CD8-positive, alpha-beta memory T cell (primary cell): ENCODE measurements at regions not wholly inside any gene's neighbourhood (a gene's known extent, or its start where the extent isn't known, plus 50 kb on each side); places are given as distances from the start of the nearest gene placed in this dataset.
"Not testable (repeated sequence)": the region's sequence is repeated elsewhere in the genome, so short reads cannot be mapped to it uniquely, and the experiment has no call there.

Source experiments
- CTCF ChIA-PET: fragments of 350-600 bp; sonication (Branson Sonifier 250); formaldehyde crosslinking; loops from one replicate; lab custom pipeline; 2021; ENCODE audit warnings: antibody characterized with exemption; lab: Charles Lee
- POLR2A ChIA-PET: fragments of 350-600 bp; sonication (Branson Sonifier 250); formaldehyde crosslinking; loops from one replicate; lab custom pipeline; 2021; ENCODE audit warnings: antibody characterized with exemption; lab: Charles Lee
- DNase-seq, 5 donors: peaks; one replicate each; pipeline versions ENCODE4 v3.0.0 to v3.0.0-alpha.2; 2020 to 2022; ENCODE audit warnings: mixed read lengths in 1 of 5
- H3K27ac ChIP-seq: one replicate; pipeline ENCODE4 v1.7.0; 2013; ENCODE audit warnings: low read depth, mild to moderate bottlenecking, low read length, moderate library complexity
- H3K27me3 ChIP-seq: 2 replicates; pipeline ENCODE4 v1.7.0; 2013; ENCODE audit warnings: low read length, mild to moderate bottlenecking; ENCODE audit not compliant: insufficient read depth, poor library complexity, severe bottlenecking
- H3K36me3 ChIP-seq: 2 replicates; pipeline ENCODE4 v1.7.0; 2013; ENCODE audit warnings: mild to moderate bottlenecking, low read length, moderate library complexity; ENCODE audit not compliant: insufficient read depth
- H3K4me1 ChIP-seq: 2 replicates; pipeline ENCODE4 v1.7.0; 2013; ENCODE audit warnings: mild to moderate bottlenecking, low read length, moderate library complexity; ENCODE audit not compliant: insufficient read depth
- H3K4me3 ChIP-seq: 2 replicates; pipeline ENCODE4 v1.7.0; 2013; ENCODE audit warnings: mild to moderate bottlenecking, low read length
- H3K9me3 ChIP-seq: 2 replicates; pipeline ENCODE4 v1.7.0; 2013; ENCODE audit warnings: mild to moderate bottlenecking, low read length
- H3K27ac Mint-ChIP-seq, 8 donors: one replicate each; pipeline ENCODE4 v1.8.0; 2020 to 2021; ENCODE audit warnings: mixed read lengths in 8 of 8, mild to moderate bottlenecking in 6 of 8, inconsistent platforms in 3 of 8, moderate library complexity in 3 of 8
- H3K27me3 Mint-ChIP-seq, 2 donors: one replicate each; pipeline ENCODE4 v1.8.0; 2020 to 2021; ENCODE audit warnings: mixed read lengths in 2 of 2, mild to moderate bottlenecking in 1 of 2, moderate library complexity in 1 of 2
- H3K36me3 Mint-ChIP-seq, 3 donors: one replicate each; pipeline ENCODE4 v1.8.0; 2020 to 2021; ENCODE audit warnings: mixed read lengths in 3 of 3, inconsistent platforms in 1 of 3, mild to moderate bottlenecking in 1 of 3
- H3K4me1 Mint-ChIP-seq, 3 donors: one replicate each; pipeline ENCODE4 v1.8.0; 2020 to 2021; ENCODE audit warnings: mixed read lengths in 3 of 3, inconsistent platforms in 1 of 3, mild to moderate bottlenecking in 1 of 3
- H3K4me3 Mint-ChIP-seq, 7 donors: one replicate each; pipeline ENCODE4 v1.8.0; 2020 to 2021; ENCODE audit warnings: mixed read lengths in 7 of 7, mild to moderate bottlenecking in 6 of 7, moderate library complexity in 4 of 7, inconsistent platforms in 2 of 7
- H3K9me3 Mint-ChIP-seq, 5 donors: one replicate each; pipeline ENCODE4 v1.8.0; 2020 to 2022; ENCODE audit warnings: mixed read lengths in 5 of 5, mild to moderate bottlenecking in 3 of 5, moderate library complexity in 2 of 5, inconsistent platforms in 1 of 5

DNA sequence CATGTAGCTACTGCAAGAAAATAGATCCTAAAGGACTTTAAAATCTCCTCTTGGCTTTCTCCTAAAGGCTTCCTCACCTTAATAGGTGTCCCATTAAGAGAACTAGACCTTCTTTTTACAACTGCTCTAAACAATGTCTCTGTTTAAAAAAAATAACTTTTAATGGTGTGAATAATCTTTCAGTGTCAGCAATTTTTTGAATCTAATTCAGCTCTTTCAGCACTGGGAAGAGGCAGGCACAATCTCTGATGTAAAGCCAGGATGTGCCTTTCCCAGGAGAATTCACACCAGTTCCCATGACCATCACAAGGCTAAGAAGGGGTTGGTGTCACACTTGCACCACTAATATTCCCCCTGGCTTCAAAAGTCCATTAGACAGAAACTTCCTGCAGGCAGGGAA, 254.6 kb downstream of the XPNPEP1 start:
- ChIA-PET POLR2A (no interaction called here), CTCF (no interaction called here)
- H3K9me3 Mint-ChIP-seq, result peaks cover 0 to 7% (median 0%) of the 10 kb centered on the region in 5 donors
- H3K27ac Mint-ChIP-seq, result no peak overlapping the region
- no peak for DNase-seq
- no peaks in the 10 kb centered on the region for H3K4me1 Mint-ChIP-seq
- no peaks in the 10 kb centered on the region for H3K36me3 Mint-ChIP-seq
- H3K9me3 ChIP-seq, result no peaks in the 10 kb centered on the region
- H3K4me1 ChIP-seq, result no peaks in the 10 kb centered on the region
- H3K4me3 Mint-ChIP-seq, result no peak overlapping the region
- no peak overlapping the region for H3K27ac ChIP-seq
- H3K27me3 Mint-ChIP-seq, result peaks cover 4% of the 10 kb centered on the region in 2 donors
- no peaks in the 10 kb centered on the region for H3K36me3 ChIP-seq
- H3K27me3 ChIP-seq, result no peaks in the 10 kb centered on the region
- no peak overlapping the region for H3K4me3 ChIP-seq

DNA sequence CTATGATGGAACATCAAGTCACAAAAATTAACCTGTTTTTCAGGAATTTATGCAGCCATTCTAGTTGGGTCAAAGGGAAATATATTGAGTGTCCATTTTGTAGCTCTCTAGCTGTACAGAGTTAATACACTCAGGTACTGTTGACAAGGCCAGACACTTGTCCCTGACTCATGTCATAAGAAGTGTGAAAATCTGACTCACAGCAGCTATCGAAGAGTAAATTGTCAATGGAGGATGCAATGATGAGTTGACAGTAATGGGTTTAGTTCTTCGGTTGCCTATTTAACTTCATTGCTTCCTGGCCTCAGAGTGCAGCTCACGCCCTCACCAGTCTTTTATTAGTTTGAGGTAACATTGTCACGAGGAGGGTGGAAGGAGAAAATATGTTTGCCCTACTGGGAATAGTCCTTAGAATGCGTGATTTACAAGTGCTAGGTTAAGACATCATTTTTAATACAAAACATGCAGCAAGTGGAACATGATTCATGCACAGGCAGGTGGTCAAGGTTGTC, 255.1 kb downstream of the XPNPEP1 start:
- peaks cover 0 to 7% (median 0%) of the 10 kb centered on the region in 5 donors for H3K9me3 Mint-ChIP-seq
- POLR2A ChIA-PET, result no interaction called here

DNA sequence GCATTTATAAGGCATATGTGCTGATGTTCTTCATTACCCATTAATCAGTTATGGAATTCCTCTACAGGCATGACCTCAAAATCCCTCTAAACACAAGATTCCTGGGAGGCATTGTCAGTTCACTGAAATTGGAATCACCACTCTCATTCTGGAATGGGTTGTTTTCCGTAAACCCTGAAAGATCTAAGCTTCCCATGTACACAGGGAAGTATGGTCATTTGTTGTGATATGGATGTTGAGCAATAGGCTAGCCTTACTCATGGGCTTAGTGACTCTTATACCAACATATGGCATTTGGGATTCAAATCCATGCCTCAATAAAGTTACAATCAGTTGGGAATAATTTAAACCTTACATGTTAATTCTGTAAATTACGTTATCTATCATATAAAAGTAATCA, 258.0 kb downstream of the XPNPEP1 start:
- POLR2A ChIA-PET, result no interaction called here
- Mint-ChIP-seq H3K9me3 (peaks cover 0 to 8% (median 5%) of the 10 kb centered on the region in 5 donors), H3K36me3 (no peaks in the 10 kb centered on the region), H3K27me3 (peaks cover 0 to 4% of the 10 kb centered on the region in 2 donors), H3K27ac (no peak overlapping the region), H3K4me1 (no peaks in the 10 kb centered on the region), H3K4me3 (no peak overlapping the region)
- Histone ChIP-seq H3K27ac (no peak overlapping the region), H3K27me3 (no peaks in the 10 kb centered on the region), H3K4me1 (no peaks in the 10 kb centered on the region), H3K4me3 (no peak overlapping the region), H3K36me3 (no peaks in the 10 kb centered on the region), H3K9me3 (no peaks in the 10 kb centered on the region)
- CTCF ChIA-PET, result no interaction called here
- DNase-seq, result no peak

More for the DNA sequence above, 255.1 kb downstream of the XPNPEP1 start:
- H3K27ac ChIP-seq, result no peak overlapping the region
- Mint-ChIP-seq H3K4me1 (no peaks in the 10 kb centered on the region), H3K36me3 (no peaks in the 10 kb centered on the region), H3K4me3 (no peak overlapping the region), H3K27ac (no peak overlapping the region), H3K27me3 (peaks cover 4% of the 10 kb centered on the region in 2 donors)
- H3K9me3 ChIP-seq, result no peaks in the 10 kb centered on the region
- CTCF ChIA-PET, result no interaction called here
- DNase-seq, result no peak
- no peak overlapping the region for H3K4me3 ChIP-seq
- no peaks in the 10 kb centered on the region for H3K4me1 ChIP-seq
- H3K27me3 ChIP-seq, result no peaks in the 10 kb centered on the region
- no peaks in the 10 kb centered on the region for H3K36me3 ChIP-seq

DNA sequence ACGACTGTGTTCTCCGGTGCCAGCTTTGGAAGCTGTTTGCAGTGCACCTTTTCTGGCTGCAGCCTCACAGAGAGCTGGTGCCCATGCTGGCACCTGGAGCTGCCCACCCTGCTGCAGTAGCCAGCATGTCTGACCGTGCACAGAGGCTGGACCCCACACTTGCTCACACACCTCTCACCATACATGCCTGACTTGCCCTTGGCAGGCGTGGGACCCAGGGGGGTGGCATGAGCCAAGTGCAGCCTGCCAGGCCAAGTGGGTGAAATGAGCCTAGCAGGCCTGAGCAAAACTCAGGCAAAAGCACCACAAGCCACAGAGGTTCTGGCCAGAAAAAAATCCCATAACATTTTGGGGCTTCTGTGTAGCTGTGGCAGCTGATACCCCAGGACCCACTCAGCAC, 258.8 kb downstream of the XPNPEP1 start:
- H3K4me3 Mint-ChIP-seq, result no peak overlapping the region
- H3K9me3 ChIP-seq, result no peaks in the 10 kb centered on the region
- POLR2A ChIA-PET, result no interaction called here
- H3K4me1 Mint-ChIP-seq, result no peaks in the 10 kb centered on the region
- H3K4me3 ChIP-seq, result no peak overlapping the region
- no peaks in the 10 kb centered on the region for H3K4me1 ChIP-seq
- no peaks in the 10 kb centered on the region for H3K27me3 ChIP-seq
- H3K27ac ChIP-seq, result no peak overlapping the region
- no peak for DNase-seq
- H3K36me3 Mint-ChIP-seq, result no peaks in the 10 kb centered on the region
- H3K9me3 Mint-ChIP-seq, result peaks cover 0 to 14% (median 5%) of the 10 kb centered on the region in 5 donors
- CTCF ChIA-PET, result no interaction called here
- peaks cover 0 to 4% of the 10 kb centered on the region in 2 donors for H3K27me3 Mint-ChIP-seq
- no peak overlapping the region for H3K27ac Mint-ChIP-seq
- H3K36me3 ChIP-seq, result no peaks in the 10 kb centered on the region

DNA sequence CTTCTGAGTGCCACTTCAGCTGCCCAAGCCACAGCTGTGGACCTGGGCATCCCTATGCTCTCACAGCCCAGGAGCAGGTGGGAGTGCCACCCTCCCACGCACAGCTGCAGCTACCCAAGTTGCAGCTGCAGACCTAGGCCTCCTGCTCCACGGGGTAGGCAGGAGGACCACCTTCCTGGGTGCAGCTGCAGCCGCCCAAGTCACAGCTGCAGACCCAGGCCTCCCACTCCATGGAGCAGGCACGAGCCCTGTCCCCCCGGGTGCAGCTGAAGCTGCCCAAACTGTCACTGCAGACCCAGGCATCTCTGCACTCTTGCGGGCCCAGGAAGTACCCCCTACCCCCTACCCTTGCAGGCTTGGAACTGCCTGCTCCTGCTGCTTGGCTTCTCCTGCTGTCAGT, 260.2 kb downstream of the XPNPEP1 start:
- Mint-ChIP-seq H3K9me3 (peaks cover 0 to 11% (median 2%) of the 10 kb centered on the region in 5 donors), H3K4me1 (no peaks in the 10 kb centered on the region), H3K4me3 (no peak overlapping the region), H3K27me3 (peaks cover 0 to 4% of the 10 kb centered on the region in 2 donors), H3K36me3 (no peaks in the 10 kb centered on the region), H3K27ac (no peak overlapping the region)
- no peaks in the 10 kb centered on the region for H3K27me3 ChIP-seq
- CTCF ChIA-PET, result no interaction called here
- H3K27ac ChIP-seq, result no peak overlapping the region
- H3K36me3 ChIP-seq, result no peaks in the 10 kb centered on the region
- POLR2A ChIA-PET, result no interaction called here
- no peak for DNase-seq
- no peaks in the 10 kb centered on the region for H3K9me3 ChIP-seq
- no peak overlapping the region for H3K4me3 ChIP-seq
- H3K4me1 ChIP-seq, result no peaks in the 10 kb centered on the region

DNA sequence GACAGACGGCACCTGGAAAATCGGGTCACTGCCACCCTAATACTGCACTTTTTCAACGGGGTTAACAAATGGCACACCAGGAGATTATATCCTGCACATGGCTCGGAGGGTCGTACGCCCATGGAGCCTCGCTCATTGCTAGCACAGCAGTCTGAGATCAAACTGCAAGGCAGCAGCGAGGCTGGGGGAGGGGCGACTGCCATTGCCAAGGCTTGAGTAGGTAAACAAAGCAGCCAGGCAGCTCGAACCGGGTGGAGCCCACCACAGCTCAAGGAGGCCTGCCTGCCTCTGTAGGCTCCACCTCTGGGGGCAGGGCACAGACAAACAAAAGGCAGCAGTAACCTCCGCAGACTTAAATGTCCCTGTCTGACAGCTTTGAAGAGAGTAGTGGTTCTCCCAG, 270.7 kb downstream of the XPNPEP1 start:
- H3K4me1 ChIP-seq, CTCF ChIA-PET, POLR2A ChIA-PET, H3K27me3 ChIP-seq, H3K9me3 Mint-ChIP-seq, H3K4me3 Mint-ChIP-seq, DNase-seq, H3K36me3 Mint-ChIP-seq, H3K27ac ChIP-seq, H3K27me3 Mint-ChIP-seq, H3K9me3 ChIP-seq, H3K36me3 ChIP-seq, H3K4me1 Mint-ChIP-seq, H3K27ac Mint-ChIP-seq, H3K4me3 ChIP-seq: not testable (repeated sequence)

DNA sequence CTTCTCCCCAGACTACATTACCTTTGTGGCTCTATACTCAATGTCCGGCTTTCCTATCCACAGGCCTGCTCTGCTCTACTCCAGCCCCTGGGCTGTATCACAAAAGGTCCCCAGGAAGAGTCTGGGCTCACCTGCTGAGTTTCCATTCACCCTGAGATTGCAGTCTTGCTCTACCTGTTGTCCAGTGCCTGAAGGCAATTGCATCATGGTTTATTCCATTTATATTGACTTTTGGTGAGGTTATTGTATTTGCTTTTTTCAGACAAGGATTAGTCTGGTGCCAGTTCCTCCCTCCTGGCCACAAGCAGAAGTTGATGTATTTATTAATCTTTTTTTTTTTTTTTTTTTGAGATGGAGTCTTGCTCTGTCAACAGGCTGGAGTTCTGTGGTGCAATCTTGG, 273.1 kb downstream of the XPNPEP1 start:
- Histone ChIP-seq H3K27me3 (no peaks in the 10 kb centered on the region), H3K9me3 (no peaks in the 10 kb centered on the region), H3K4me3 (no peak overlapping the region), H3K4me1 (no peaks in the 10 kb centered on the region), H3K36me3 (no peaks in the 10 kb centered on the region), H3K27ac (no peak overlapping the region)
- ChIA-PET CTCF (no interaction called here), POLR2A (no interaction called here)
- H3K9me3 Mint-ChIP-seq, result peaks cover 0 to 7% (median 4%) of the 10 kb centered on the region in 5 donors
- H3K4me1 Mint-ChIP-seq, result no peaks in the 10 kb centered on the region
- H3K27ac Mint-ChIP-seq, result no peak overlapping the region
- H3K27me3 Mint-ChIP-seq, result no peaks in the 10 kb centered on the region
- no peak for DNase-seq
- no peak overlapping the region for H3K4me3 Mint-ChIP-seq
- H3K36me3 Mint-ChIP-seq, result no peaks in the 10 kb centered on the region

DNA sequence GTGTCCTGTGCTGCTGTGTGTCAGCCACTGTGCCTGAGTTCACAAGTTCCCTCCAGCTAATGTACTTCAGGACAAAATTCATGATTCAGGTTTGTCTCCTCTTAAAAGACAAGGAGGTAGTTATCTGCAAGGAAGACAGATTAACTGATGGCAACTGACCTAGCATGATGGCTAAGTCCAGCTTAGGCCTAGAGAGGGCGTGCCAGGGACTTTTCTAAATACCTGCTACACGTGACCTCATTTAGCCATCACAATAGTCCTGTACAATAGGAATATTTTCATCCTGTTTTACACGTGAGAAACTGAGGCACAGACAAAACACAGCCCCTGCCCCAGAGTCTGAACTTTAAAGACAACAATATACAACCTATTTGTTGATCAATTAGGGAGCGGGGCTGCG, 275.7 kb downstream of the XPNPEP1 start:
- Mint-ChIP-seq H3K9me3 (peaks cover 0 to 7% (median 0%) of the 10 kb centered on the region in 5 donors), H3K4me3 (no peak overlapping the region), H3K27ac (no peak overlapping the region), H3K27me3 (no peaks in the 10 kb centered on the region), H3K4me1 (no peaks in the 10 kb centered on the region), H3K36me3 (no peaks in the 10 kb centered on the region)
- no peaks in the 10 kb centered on the region for H3K36me3 ChIP-seq
- no peaks in the 10 kb centered on the region for H3K27me3 ChIP-seq
- ChIA-PET POLR2A (no interaction called here), CTCF (no interaction called here)
- H3K4me3 ChIP-seq, result no peak overlapping the region
- H3K27ac ChIP-seq, result no peak overlapping the region
- DNase-seq, result no peak
- H3K4me1 ChIP-seq, result no peaks in the 10 kb centered on the region
- no peaks in the 10 kb centered on the region for H3K9me3 ChIP-seq

DNA sequence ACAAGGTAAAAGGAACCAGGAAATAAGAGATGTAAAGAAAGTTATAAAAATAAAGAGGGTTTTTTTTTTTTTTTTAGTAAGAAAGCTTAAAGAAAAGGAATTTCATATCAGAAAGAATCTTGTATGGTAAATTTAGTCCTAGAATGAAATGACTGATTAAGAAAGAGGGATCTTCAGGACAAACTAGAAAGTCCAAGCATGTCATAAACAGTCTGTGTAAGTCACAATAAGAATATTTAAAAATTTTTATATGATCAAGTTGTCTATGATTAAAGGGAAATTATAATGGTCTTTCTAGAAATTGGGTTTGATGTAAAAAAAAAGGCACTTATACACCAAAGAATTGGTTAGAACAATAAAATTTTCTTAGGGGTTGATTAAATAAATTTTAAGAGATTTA, 289.5 kb downstream of the XPNPEP1 start:
- Mint-ChIP-seq H3K27me3 (no peaks in the 10 kb centered on the region), H3K27ac (no peak overlapping the region), H3K9me3 (peaks cover 0 to 3% (median 2%) of the 10 kb centered on the region in 5 donors), H3K36me3 (no peaks in the 10 kb centered on the region), H3K4me1 (no peaks in the 10 kb centered on the region), H3K4me3 (no peak overlapping the region)
- ChIA-PET CTCF (no interaction called here), POLR2A (no interaction called here)
- Histone ChIP-seq H3K4me3 (no peak overlapping the region), H3K9me3 (no peaks in the 10 kb centered on the region), H3K27me3 (no peaks in the 10 kb centered on the region), H3K27ac (no peak overlapping the region), H3K36me3 (no peaks in the 10 kb centered on the region), H3K4me1 (no peaks in the 10 kb centered on the region)
- no peak for DNase-seq
